EH (cell line): ENCODE measurements at regions not wholly inside any gene's neighbourhood (a gene's known extent, or its start where the extent isn't known, plus 50 kb on each side); places are given as distances from the start of the nearest gene placed in this dataset.
"Not testable (repeated sequence)": the region's sequence is repeated elsewhere in the genome, so short reads cannot be mapped to it uniquely, and the experiment has no call there.

Source experiments
- DNase-seq: peaks from one replicate; pipeline ENCODE4 v3.0.0-alpha.2; 2015; ENCODE audit warnings: low read depth

DNA sequence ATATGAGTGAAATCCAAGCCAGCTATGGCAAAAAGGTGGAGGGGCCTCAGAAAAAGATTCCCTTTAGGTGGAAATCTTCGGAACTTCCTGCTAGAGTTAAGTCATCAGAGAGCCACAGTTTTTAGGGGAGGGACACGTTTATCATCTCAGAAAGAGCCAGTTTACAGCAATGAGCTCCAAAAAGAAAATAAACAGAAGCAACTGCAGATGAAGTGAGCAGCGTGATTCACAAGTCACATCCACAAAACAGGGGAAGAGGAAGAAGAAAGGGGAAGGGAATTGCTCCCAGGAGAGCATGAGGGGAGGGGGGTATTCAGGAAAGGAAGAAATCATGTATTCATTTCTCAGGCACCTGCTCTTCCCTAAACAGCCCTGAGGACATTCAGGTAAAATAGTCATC lies 156.2 kb upstream of the FOXK1 start:
- DNase-seq, result no peak

DNA sequence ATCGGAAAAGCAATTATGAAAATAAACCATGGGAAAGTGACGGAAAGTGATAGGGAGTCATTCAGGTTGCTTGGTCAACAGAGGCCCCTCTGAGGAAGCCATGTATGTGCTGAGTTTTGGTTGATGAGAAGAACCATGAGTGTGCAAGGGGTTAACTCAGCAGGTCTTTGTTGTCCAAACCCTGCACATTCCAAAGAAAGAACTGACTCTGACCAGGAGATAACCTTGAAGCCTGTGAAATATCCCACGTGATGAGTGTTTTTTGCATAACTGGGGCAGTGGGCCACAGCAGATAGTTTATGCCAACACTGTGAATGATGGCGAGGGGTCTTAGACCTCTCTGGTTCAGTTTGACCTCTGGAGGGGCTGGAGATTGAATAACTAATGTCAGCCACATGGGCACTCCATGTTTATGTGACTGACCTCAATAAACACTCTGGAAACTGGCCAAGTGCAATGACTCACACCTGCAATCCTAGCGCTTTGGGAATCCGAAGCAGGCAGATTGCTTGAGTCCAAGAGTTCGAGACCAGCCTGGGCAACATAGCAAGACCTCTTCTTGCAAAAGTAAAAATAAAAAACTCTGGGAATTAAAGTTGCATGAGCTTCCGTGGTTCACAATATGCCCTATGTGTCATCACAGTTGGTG lies 154.0 kb upstream of the FOXK1 start:
- DNase-seq, result no peak

- DNase-seq, result no peak
Measured at GRCh38 chr7:4531236-4531635, 150.9 kb upstream of the FOXK1 start.

DNA sequence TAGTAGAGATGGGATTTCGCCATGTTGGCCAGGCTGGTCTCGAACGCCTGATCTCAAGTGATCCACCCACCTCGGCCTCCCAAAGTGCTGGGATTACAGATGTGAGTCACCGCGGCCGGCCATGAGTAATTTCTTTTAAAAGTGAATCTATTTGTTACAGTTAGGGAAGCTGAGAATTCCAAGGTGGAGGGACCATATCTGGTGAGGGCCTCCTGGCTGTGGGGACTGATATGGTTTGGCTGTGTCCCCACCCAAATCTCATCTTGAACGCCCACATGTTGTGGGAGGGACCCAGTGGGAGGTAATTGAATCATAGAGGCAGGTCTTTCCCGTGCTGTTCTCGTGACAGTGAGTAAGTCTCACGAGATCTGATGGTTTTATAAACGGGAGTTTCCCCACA lies 148.8 kb upstream of the FOXK1 start:
- not testable (repeated sequence) for DNase-seq

- no peak for DNase-seq
Measured at GRCh38 chr7:4549681-4550080, 132.4 kb upstream of the FOXK1 start.

GRCh38 chr7:4550117-4550516 lies 132.0 kb upstream of the FOXK1 start:
- DNase-seq, result no peak

- DNase-seq, result no peak
Measured at GRCh38 chr7:4552985-4553384, 129.1 kb upstream of the FOXK1 start.

- DNase-seq, result peak; percentile 1
Measured at GRCh38 chr7:4556868-4557793, 125.0 kb upstream of the FOXK1 start.

- DNase-seq, result no peak
Measured at GRCh38 chr7:4561795-4562194, 120.3 kb upstream of the FOXK1 start.

DNA sequence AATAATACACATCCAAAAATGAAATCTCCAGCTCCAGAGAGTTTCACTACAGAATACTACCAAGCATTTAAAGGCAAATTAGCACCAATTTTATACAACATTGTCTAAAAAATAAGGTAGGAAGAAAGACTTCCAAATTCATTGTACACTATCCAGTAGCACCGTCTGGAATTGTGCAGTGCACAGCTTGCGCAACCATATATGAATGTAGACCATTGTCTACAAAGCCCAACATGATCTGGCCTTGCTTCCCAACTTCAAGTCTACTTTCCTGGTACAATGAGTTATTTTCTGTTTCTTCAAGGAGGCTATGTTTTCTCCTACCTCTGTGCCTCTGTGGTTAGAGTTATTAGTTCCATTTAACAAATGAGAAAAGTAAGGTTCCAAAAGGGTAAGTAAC lies 115.4 kb upstream of the FOXK1 start:
- DNase-seq, result no peak

DNA sequence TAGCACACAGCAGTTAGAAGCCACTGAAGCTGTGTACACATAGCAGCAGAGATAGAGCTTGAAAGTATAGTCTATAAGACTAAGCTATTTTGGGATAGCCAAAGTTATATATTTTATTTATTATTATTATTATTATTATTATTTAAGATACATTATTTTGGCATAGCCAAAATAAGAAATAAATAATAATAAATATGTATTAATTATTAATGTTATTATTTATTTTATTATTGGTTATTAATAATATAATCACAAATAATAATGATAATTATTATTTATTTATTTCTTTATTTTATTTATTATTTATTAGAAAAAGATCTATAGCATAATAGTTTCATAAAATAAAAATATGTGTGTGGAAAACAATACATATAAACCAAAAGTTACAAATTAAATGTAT lies 107.2 kb upstream of the FOXK1 start:
- no peak for DNase-seq

DNA sequence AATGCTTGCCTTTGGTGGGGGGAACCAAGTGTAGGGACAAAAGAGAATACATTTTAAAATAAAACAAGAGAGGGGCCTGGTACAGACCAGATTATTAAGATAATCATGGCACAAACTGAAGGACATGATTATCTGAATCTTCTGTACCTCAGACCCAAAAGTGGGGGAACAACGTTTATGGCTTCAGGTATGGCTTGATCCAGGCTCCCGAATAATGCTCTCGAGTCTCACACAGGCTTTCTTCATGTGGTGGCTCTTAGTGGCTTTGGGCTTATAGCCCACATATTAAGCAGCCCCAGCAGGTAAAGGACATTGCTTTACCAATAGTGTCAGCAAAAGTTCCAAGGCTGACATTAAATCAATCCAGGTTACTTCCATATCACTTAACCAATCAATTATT lies 106.8 kb upstream of the FOXK1 start:
- no peak for DNase-seq

GRCh38 chr7:4602905-4603842 lies 78.9 kb upstream of the FOXK1 start:
- no peak for DNase-seq

- DNase-seq, result no peak
Measured at GRCh38 chr7:4603843-4604231, 78.3 kb upstream of the FOXK1 start.

- no peak for DNase-seq
Measured at GRCh38 chr7:4604456-4604940, 77.6 kb upstream of the FOXK1 start.

GRCh38 chr7:4606797-4607196 lies 75.3 kb upstream of the FOXK1 start:
- DNase-seq, result no peak

DNA sequence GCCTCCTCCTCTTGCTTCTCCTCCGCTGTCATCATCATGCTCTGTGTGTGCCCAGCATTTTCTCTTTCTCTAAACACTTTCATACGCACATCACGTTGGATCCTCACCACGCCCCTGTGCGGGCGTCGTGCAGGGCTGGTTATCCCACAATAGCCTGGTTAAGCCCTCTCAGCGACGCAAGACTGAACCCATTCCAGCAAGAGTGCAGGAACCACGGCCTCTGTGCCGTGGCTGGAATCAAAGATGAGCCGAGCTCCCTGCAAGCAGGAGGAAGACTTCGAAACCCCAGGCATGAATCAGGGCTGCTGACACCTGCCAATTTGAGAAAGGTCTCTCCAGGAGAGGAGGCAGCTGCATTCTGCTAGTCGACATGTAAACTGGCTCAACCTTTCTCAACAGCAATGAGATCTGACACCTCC lies 74.8 kb upstream of the FOXK1 start:
- DNase-seq, result no peak

GRCh38 chr7:4609576-4609975 lies 72.5 kb upstream of the FOXK1 start:
- DNase-seq, result not testable (repeated sequence)

- peak; percentile 71 for DNase-seq
Measured at GRCh38 chr7:4610768-4611467, 71.2 kb upstream of the FOXK1 start.

DNA sequence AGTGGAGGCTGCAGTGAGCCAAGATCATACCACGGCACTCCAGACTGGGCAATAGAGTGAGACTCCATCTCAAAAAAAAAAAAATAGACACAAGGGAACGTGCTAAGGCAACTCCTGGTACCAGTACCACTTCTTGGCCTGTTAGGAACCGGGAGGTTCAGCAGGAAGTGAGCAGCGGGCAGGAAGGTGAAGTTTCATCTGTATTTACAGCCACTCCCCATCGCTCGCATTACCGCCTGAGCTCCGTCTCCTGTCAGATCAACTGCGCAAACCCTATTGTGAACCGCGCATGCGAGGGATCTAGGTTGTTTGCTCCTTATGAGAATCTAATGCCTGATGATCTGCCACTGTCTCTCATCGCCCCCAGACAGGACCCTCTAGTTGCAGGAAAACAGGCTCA lies 69.9 kb upstream of the FOXK1 start:
- no peak for DNase-seq
